ENCODE measurements at regions not wholly inside any gene's neighbourhood (a gene's known extent, or its start where the extent isn't known, plus 50 kb on each side); places are given as distances from the start of the nearest gene placed in this dataset.

DNA sequence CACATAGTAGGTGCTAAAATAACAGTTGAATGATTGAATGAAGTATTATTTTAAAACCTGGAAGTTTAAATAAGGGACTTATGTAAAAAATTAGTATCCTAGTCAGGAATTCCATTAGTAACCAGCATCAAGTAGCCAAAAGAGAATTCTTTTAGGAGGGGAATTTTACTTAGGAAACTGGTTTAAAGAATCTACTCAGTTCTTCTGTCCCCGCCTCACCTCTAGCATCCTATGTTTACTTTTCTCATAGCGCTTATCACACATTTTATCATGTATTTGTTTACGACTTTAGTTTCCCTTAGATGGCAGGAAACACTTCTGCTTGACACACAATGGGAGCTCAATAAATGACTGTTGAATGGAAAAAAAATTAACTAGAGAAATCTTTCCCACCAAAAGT is 229.0 kb downstream of the KLF5 start:
- DNase-seq (ENCODE audit: low read depth): no peak

DNA sequence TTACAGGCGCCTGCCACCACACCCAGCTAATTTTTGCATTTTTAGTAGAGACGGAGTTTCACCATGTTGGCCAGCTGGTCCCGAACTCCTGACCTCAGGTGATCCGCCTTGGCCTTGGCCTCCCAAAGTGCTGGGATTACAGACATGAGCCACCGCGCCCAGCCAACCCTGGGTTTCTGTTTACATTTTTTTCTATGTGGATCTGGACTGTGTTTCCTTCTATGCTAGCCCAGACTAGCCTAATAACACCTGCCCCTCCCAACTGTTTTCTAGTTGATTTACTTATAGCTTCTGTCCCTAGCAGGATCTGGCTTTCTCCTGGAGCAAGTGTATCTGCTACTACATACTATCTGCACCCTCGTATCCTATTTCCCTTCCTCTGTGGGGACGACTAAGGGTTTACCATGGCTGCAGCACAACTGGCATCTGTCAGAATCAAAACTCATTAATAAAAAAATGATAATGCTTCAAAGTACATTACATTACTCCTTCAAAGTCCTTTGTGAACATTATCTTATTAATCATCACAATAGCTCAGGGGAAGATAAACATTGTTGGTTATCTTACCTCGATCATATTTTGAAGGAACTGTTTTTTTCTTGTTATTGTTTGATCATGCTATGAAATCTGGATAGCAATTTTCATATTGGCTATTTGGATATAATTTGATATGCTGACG is 228.3 kb downstream of the KLF5 start:
- no peak for DNase-seq (ENCODE audit: low read depth)

DNA sequence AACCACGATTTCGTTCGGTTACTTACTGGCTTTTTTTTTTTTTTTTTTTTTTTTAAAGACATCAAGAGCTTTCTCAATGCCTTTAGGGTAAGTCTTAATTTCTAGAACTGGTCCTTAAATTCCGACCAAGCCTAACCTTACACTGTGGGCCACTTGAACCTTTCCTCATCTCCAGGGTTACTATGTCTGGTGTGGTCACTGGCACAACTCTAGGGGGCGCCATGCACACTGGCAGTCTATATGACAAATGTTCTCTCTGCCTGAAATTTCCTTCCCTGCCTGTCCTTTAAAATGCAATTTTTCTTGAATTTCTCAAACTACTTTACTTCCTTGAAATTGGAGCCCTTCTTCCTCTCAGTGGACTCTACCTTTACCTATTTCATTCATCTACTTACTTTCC is 227.4 kb downstream of the KLF5 start:
- DNase-seq (ENCODE audit: low read depth): no peak

DNA sequence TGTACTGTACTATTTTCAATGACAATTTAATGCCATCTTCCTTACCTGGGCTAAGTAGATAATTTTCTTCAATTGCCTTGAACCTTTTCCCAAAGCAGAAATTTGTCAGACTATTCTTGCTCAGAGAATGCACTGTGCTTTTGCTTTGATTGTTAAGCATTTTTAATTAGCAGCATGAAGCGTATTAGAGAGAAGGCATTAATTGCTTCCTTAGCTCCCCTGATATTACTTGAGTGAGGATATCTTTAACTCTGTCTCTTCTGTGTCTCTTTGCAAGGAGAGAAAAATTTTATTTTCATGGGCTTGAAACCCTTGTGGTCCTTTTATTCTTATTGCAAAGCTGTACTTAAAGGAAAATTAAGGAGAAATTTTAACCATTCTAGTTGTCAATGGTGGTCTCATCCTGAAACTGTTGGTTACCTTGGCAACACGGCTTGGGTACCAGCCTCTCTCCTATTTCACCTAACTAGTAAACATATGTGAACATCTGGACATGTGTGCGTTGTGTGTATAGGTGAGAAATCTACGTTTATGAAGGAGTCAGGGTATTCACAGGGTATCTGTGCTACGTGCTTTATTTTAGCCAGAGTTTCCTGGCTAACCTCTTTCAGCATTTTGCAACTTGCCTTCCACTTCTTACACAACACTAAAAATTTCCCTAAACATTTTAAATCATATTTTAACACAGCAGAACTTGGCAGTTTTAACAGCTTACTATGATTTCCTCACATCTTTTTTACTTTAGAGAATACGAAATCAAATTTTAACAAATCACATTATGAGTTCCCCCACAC is 225.5 kb downstream of the KLF5 start:
- no peak for DNase-seq (ENCODE audit: low read depth)

DNA sequence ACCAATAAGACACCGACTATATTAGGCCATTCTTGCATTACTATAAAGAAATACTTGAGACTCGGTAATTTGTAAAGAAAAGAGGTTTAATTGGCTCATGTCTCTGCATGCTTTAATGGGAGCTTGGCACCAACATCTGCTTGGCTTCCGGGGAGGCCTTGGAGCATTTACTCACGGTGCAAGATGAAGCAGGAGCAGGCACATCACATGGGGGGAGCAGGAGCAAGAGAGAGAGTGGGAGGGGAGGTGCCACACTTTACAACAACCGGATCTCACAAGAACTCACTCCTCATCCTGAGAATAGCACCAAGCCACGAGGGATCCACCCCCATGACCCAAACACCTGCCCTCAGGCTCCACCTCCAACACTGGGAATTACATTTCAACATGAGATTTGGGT is 224.8 kb downstream of the KLF5 start:
- DNase-seq (ENCODE audit: low read depth): no peak

DNA sequence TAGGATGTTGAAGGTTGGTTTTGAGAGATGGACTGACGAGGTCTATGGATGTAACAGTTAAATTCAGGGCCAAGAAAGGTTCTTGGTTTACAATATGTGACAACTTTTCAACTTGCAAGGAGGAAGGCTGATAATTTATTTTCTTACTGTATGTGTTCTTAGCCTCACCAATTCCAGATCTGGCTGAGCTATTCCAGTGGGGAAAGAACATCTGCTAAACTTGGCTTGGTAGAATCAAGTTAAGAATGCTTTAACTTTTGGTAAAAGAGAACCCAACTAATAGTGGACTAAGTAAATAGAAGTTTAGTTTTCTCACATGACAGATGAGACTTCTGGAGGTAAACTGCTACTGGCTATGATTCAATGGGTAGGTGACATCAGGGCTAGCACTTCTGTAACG is 222.9 kb downstream of the KLF5 start:
- DNase-seq (ENCODE audit: low read depth): no peak

DNA sequence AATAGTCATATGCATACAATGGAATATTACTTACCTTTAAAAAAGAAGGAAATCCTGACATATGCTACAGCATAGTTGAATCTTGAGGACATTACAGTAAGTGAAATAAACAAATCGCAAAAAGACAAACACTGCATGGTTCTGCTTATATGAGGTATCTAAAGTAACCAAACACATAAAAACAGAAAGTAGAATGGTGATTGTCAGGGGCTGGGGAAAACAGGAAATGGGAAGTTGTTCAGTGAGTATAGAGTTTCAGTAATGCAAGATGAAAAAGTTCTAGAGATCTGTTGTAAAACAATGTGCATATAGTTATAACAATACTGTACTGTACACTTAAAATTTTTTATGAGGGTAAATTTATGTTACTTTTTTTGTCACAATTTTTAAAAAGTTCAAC is 219.4 kb downstream of the KLF5 start:
- DNase-seq (ENCODE audit: low read depth): no peak

DNA sequence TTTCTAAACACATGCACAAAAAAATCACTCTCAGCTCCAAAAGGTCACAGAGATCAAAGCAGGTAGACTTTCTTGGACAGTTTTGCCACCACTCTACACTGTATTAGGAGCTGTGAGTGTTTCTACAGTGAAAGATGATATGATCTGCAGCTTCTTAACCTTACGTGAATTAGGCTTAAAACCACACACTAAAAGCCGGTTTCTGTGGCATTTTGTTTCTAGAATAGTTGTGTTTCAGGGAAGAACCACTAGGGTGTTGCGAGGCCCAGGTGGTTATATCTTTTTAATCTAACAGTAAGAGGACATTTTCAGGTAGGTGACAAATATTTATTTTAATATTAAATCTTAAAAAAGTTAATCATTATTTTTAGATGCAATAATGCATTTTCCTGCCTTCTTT is 216.4 kb downstream of the KLF5 start:
- no peak for DNase-seq (ENCODE audit: low read depth)

DNA sequence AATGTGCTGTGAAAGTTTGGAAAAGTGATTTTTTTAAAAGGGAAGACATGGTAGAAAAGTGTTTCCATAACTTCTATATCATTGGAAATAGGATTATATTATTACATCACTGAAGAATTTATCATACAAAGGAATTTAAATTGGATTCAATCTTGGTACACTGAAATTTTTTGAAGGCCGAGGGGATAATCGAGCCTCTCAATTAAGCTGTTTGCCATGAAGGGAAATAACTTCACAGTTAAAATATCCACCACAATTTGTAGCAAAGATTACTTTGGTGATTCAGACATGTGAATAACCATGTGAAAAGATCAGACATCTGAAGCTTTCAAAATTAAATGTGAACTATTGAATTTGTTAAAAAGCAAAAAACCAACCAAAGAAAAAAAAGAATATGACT is 215.3 kb downstream of the KLF5 start:
- DNase-seq (ENCODE audit: low read depth): no peak

DNA sequence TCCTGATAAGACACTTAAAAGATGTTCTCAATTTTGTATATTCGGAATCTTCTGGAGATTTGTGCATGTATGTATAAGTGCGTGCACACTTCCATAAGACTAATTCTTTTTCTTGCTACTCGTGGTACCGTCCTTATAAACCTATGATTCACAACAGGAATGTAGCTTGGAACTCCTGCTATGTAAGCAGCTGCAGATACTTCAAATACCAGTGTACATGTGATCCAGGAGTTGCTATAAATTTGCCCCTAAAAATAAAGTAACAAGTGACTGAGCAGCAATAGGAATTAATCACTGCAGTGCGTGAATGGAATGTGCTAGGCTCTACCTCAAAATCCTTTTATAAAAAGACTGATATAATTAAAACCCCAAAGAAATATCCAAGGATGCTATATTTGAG is 214.9 kb downstream of the KLF5 start:
- DNase-seq (ENCODE audit: low read depth): no peak

DNA sequence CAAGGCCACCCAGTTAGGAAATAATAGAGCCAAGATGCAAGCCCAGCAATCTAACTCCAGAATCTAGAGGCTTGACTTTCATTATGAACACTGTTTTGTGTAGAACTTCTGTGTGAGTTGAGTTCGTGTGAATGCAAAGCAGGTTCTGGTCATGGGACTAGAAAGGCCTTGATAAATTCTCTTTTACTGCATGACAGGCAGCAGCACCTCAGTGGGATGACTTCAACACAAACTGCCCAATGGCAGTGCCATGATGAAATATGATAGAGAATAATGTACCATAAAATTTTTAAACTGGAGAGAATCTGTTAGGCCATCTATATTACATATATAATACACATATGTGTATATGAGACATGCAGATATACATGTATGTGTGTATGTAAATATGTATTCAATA is 214.5 kb downstream of the KLF5 start:
- DNase-seq (ENCODE audit: low read depth): no peak

DNA sequence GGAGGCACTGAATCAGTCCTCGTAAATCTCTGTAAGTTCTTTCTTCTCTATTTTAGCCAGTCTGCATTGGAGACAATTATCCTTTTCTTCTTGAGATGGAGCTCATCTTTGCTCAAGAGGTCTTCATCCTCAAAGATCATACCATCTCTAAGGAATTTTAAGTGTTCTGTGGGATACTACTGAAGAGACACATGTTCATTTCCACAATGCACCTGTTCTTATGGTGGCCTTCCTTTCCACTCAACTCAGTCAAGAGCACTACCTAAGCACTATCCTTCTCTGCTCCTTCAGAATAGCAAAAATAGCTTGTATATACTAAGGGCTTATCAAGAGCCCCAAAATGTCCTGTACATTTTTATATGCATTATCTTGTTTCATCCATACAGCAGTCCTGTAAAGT is 214.0 kb downstream of the KLF5 start:
- DNase-seq (ENCODE audit: low read depth): no peak

DNA sequence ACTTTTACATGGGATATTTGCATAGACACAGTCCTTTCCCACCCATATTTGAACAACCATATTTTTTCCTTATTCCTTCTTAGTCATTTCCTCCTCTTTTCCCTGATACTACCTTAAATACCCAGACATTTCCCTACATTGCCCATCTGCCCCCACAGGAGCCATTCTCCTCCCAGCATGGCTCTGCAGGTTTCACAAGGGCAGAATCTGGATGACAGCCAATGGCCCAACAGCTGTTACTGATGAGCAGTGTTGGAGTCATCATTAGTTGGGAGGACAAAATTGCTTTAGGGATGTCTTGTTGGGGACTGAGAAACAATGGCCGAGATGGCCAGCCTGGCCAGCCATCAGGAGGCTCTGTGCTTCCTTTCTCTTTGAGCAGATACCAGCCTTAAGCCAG is 209.5 kb downstream of the KLF5 start:
- DNase-seq (ENCODE audit: low read depth): no peak

DNA sequence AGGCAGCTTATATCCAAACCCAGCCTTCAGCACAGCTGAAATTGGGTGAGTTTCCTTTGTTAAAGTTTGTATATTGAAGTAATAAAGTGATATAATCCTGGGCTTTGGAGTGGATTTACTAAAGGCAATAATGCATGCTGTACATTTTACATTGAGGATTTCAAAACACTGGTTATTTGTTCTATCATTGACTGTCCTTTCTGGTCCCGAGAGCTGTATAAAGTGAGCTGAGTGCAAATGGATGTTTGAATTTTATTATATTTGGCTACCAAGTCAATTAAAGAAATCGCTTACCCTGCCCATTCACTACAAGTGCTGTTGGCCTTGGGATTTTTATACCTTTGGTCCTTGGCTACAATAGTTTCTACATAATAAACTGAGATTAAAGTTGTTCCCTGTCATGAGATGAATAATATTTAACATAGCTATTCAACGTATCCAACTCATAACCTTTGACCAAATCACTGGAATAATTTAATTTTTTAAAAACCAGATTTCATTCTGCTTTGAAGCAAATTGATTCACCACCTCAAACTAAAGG is 207.9 kb downstream of the KLF5 start:
- DNase-seq (ENCODE audit: low read depth): no peak

DNA sequence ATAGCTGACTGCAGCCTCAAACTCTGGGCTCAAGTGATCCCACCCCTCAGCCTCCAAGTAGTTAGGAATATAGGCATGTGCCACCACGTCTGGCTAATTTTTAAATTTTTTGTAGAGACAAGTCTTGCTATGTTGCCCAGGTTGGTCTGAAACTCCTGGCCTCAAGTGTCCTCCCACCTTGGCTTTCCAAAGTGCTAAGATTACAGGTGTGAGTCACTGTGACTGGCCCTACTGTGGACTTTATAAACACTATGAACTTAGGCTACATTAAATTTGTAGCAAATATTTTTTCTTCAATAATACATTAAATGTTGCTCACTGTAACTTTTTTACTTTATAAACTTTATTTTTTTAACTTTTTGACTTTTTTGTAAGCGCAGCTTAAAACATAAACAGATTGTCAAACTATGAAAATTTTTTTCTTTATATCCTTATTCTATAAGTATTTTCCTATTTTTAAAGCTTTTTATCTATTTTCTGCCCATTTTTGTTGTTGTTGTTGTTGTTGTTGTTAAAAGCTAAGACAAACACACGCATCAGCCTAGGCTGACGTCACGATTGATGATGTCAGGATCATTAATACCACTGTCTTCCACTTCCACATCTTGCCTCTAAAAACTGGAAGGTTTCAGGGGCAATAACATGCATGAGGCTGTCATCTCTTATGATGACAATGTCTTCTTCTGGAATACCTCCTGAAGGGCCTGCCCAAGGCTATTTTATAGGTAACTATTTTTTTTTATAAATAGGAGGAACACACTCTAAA is 204.2 kb downstream of the KLF5 start:
- no peak for DNase-seq (ENCODE audit: low read depth)

DNA sequence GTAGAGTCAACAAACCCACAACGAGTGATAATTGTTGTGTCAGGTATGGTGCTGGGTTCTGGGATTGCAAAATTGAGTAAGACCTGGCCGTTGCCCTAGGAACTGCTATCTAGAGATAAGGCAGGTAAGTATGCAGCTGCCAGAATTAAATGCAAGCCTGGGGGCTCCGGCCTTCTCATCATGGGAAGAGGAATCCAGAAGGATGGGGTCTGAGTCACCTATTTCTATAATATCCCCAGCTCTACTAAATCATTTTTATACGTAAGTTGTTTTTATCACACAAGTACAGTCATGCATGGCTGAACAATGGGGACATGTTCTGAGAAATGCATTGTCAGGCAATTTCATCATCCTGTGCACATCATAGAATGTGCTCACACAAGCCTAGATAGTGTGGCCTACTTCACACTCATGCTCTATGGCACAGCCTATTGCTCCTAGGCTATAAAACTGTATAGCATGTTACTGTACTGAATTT is 203.0 kb downstream of the KLF5 start:
- DNase-seq (ENCODE audit: low read depth): no peak

DNA sequence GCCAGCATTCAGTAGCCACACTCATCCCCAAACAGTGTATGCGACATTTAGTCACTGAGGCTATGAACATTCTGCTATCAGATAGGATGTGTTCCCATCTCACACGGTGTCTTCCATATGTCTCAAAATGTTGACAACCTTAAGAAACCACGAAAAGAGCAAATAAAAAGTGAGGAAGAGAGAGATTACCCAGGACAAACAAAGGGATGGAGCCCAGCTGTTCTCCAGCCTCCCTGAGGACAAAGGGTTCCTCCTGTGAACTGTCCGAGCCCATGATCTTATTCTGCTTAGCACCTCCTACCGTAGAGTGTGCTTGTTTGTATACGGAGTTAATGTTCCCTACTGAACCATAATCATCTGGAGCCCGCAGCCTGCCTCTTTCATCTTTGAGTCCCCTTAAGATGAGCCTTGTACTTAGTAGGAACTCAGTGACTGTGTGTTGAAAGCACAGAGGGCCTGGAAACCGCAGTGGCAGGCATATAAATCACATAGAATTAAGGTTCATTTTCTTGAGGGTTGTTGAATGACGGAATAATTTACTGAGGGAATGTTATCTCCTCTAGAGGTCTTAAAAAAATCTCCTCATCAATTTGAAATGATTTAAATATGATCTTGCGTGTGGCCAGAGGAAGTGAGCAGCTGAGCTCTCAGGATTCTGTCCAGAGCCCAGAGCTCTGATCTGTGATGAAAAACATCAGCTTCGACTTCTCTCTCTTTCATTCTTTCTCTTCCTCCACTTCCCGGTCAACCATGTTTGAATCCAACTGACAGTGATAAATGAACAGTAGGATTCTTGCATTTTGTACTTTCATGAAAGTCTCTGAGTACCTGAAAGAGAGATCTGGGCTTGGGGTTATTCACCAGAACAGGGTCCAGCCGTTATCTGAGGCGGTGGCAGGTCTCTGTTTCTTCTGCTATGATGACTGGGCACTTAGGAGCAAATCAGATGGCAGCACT is 200.5 kb downstream of the KLF5 start:
- DNase-seq (ENCODE audit: low read depth): no peak

DNA sequence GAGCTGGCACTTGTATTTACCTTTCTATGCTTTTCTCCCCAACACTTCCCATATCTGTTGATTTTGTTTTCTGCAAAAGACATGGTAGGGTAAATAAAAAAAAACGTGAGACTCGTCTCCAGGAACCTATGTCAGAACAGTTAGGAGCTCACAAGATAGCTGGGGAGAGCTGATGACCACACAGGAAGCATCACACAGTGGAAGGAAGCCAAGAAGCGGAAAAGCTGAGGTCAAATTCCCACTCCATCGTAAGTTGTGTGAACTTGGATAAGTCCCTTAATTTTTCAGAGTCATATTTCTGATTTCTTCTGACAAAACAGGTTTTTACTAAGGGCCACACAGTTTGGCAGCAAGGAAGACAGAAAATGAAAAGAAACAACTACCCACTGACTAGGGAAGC is 199.6 kb downstream of the KLF5 start:
- DNase-seq (ENCODE audit: low read depth): no peak

DNA sequence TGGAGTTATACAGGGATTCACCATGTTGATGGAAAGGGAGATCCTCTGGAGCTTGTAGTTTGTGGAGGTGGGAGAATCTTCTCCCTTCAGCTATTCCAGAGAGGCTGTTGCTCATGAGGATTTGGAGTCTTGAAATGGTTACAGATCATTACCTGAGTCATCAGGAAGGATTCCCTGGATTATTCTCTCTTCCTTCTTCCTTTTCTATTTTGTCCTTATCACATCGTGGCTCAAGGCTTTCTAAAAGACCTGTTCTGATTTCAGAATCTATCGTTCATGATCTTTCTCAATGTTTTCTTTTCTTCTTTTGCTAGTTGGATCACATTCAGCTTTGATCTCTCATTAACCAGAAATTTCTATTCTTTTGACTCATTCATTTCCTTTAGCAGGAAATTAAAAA is 196.0 kb downstream of the KLF5 start:
- no peak for DNase-seq (ENCODE audit: low read depth)

DNA sequence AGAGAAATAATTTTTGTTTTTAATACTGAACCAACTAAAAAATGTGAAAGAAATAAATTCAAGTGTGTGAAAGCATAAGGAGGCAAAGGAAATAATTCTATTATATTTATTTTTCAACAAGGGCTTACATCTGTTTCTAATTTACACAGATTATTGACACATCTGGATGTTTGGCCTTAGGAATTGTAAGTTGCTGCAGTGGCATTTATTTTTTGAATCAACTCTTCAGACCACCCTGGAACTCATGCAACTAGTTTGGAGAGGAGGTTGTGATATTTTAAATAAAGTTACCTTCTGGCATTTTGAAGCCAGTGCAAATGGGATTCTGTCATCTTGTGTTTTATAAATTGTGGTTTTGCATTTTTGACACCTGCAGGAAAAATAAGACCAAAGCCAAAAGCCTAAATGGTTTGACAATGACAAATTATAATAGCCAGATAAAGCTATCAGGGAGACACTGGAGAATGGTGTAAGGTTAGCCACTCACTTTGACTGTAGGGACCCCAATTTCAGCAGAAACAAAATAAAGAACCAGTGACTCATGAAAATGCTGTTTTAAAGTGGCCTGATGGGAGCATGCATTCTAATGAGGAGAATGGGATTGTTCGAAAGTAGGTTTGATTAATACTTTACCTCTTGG is 192.9 kb downstream of the KLF5 start:
- no peak for DNase-seq (ENCODE audit: low read depth)

DNA sequence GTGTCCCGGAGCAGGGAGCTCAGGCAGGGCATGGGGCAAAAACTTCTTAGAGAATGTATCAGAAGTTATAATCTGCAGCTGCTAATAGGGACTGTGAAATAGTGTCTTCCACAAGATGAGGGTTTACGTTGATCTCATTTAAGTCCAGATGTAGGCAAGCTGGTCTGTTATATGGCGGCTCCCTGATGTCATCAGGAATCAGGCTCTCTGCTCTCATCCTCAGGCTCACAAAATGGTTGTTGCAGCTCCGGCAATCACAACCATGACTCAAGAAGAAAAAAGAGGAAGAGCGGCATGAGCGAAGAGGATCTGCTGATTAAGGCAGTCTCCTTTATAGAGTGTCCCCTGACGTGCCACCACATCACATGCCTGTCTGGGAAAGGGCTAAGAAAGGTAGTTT is 191.3 kb downstream of the KLF5 start:
- no peak for DNase-seq (ENCODE audit: low read depth)
